HG03103 (cell line): ENCODE measurements at regions not wholly inside any gene's neighbourhood (a gene's known extent, or its start where the extent isn't known, plus 50 kb on each side); places are given as distances from the start of the nearest gene placed in this dataset.

ENCODE experiments used
- ATAC-seq: cut with Tn5 transposase; IDR thresholded peaks from one replicate; pipeline ENCODE4 v1.9.1; 2021; ENCODE audit warnings: low read depth; ENCODE audit not compliant: unreplicated experiment

DNA sequence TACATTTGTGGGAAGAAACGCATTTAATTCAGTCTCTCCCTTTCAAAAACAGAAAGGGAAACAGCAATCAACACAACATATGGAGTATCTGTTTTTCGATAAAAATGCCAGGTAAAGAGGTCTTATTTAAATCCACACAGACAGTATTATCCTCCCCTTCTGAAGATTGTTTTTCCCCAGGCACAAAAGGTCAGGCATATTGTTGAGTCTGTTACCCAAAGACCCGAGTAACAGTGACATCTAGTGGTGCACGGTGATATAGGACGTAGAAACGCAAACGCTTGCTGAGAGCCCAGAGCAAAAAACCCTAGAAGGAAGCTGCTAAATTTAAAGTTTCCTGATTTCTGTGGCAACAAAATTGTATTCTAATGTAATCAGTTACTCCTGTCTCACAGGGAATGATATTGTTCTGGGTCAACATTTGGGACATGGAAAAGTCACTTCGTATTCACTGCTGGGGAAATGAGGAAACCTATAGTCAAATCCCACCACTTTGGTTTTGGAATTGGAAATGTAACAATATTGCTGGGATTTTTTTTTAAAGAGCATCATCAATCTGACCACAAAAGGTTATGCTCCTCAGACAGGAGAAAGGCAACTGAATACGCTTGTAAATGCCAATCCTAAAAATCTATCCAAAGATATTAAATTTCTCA is 312.7 kb upstream of the CCDC54 start:
- peak; percentile 87 for ATAC-seq

GRCh38 chr3:107065094-107065861 is 312.0 kb upstream of the CCDC54 start:
- ATAC-seq = no peak

DNA sequence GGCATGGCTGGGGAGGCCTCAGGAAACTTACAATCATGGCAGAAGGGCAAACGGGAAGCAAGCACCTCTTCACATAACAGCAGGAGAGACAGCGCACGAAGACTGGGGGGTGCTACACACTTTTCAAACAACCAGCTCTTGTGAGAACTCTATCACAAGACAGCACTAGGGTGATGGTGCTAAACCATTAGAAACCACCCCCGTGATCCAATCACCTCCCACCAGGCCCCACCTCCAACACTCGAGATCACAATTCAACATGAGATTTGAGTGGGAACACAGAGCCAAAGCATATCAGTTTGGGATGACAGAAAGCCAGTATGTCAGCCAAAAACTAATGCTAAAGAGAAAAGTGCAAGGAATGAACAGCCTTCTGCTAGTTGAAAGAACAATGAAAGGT is 309.8 kb upstream of the CCDC54 start:
- ATAC-seq = no peak

- no peak for ATAC-seq
These were observed 308.3 kb upstream of the CCDC54 start for GRCh38 chr3:107068980-107069379.

- ATAC-seq = no peak
These were observed 300.3 kb upstream of the CCDC54 start for GRCh38 chr3:107076946-107077345.

DNA sequence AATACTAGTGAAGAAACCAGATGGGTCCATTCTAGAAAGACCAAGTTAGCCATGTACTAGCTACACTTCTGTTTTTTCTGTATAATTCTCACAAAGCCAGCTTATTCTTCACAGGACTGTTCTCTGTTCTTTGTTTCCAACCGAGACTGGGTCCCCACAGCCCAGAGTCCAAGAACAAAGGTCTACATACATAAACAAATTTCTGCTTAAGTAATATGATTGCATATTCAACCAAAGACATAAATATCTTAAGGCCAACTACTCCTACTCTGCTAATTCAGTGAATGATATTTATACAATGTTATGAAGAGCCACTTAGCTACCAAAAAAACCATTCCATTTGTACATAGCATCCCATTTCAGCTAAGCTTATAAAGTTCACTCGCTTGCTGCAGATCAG is 299.8 kb upstream of the CCDC54 start:
- ATAC-seq = no peak

DNA sequence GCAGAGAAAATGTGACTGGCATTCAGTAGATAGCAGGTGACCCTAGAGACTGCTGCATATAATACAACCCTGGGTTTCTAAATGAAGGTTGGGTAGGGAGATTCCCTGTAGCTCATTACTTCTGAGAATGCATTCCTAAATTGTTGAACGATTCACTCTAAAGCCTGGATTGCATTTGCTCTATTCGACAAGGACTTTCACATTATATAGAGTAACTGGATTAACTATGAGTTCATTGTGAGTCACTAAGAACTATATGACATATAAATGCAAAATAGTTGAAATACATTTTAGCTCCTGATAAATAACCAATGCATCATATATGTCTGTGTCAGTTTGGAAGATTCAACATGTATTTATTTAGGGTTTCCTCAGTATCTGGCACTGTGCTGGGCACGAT is 294.7 kb upstream of the CCDC54 start:
- no peak for ATAC-seq

GRCh38 chr3:107085261-107085660 is 292.0 kb upstream of the CCDC54 start:
- no peak for ATAC-seq

- no peak for ATAC-seq
These were observed 285.1 kb upstream of the CCDC54 start for GRCh38 chr3:107092121-107092520.

GRCh38 chr3:107098864-107099263 is 278.4 kb upstream of the CCDC54 start:
- no peak for ATAC-seq

DNA sequence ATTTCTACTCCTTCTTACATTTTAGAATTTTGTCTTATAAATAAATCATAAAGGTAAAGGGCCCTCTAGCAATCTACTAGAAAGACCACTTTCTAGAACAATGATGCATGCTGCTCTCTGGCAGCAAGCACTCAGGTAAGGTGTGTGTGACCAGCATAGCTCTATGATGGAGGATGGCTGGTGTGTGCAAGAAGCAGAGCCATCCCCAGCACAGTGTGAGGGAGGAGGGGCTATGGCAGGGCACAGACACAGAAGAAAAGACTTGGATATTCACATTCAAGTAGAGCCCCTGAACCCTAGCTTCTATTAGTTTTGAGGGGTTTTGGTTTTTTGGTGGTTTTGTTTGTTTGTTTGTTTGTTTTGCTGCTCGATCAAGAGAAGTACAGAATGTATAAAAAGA is 277.1 kb upstream of the CCDC54 start:
- no peak for ATAC-seq

DNA sequence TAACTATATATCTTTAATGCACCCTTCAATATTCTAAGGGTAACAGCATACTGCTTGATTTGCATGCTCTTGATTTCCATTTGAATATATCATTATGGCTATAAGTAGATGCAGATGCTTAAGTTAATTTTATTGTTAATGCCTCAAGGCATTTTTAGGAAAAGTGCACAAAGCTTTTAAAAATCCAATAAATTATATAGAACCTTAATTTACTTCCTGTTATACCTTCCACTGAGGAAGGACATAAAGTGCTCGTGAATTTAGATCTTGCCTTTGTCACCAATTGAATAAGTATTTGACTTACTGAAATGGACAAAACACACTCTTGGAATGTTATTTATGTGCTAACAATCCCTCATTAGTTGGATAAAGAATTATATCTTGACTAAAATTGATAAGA is 276.7 kb upstream of the CCDC54 start:
- no peak for ATAC-seq

DNA sequence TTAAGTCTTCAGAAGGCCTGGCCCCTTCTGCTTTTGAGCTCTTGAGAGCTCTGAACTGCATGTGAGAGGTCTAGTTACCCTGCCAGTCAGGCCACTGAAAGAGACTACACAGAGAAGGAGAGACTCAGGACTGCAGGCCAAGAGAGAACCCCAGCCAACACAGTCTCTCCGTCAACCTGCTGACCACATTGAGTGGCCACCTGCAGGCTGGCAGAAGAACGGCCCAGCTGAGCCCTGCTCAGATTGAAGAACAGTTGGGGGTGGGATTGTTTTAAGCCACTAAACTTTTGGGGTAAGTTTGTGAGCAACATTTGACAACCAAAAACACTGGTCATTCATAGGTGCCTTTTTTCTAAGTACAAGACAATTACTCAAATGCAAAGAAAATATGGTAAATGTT is 273.5 kb upstream of the CCDC54 start:
- no peak for ATAC-seq

- no peak for ATAC-seq
These were observed 270.9 kb upstream of the CCDC54 start for GRCh38 chr3:107106316-107106715.

GRCh38 chr3:107106907-107107306 is 270.3 kb upstream of the CCDC54 start:
- ATAC-seq = no peak

DNA sequence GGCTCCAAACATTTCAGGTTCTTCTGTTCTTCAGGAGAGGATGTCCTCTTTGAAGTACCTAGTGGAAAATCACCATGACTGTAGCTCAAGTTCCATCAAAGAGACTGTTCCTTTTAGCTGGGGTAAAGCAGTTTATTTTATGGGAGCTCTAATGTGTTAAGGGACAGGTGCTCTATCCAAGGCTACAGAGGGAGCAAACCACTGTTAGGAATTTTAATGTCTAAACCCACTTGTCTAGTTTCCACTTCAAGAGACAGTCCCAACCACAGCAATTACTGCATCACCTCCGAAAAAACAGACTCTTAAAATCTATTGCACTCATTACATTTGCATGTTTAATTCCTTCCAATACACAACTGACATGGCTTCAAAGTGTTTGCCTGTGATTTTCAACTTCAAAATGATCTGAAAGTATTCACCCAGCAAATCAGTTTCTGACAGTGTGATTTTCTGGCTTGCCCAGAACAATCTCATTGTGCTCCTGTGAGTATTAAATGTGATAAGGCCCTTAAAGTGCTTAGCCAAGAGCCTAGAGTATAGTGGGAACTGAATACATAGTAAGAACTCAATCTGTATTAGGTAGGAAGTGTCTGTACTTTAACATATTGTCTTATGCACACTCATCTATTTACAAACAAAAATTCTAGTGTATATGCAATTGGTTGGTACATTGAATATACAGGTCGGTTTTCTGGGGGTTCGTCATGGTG is 266.5 kb upstream of the CCDC54 start:
- no peak for ATAC-seq

- ATAC-seq = no peak
These were observed 265.4 kb upstream of the CCDC54 start for GRCh38 chr3:107111872-107112271.

- no peak for ATAC-seq
These were observed 264.9 kb upstream of the CCDC54 start for GRCh38 chr3:107112356-107112755.

- ATAC-seq = no peak
These were observed 261.0 kb upstream of the CCDC54 start for GRCh38 chr3:107116251-107116650.

DNA sequence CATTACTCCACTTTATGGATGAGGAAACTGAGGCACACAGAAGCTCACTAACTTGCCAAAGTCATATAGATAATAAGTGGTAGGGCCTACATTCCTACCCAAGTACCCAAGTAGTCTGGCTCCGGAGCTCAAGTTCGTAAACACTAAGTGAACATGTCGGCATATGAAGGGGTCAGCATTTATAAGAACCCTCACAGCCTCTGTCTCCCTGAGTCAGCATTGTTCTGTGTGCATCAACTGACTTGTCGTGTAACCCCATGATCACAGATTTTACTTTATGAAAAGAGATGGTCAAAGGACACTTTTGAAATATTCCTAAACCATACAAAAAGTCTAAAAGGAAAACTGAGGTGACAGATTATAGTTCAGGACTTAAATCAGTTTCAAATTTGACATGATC is 260.1 kb upstream of the CCDC54 start:
- no peak for ATAC-seq

DNA sequence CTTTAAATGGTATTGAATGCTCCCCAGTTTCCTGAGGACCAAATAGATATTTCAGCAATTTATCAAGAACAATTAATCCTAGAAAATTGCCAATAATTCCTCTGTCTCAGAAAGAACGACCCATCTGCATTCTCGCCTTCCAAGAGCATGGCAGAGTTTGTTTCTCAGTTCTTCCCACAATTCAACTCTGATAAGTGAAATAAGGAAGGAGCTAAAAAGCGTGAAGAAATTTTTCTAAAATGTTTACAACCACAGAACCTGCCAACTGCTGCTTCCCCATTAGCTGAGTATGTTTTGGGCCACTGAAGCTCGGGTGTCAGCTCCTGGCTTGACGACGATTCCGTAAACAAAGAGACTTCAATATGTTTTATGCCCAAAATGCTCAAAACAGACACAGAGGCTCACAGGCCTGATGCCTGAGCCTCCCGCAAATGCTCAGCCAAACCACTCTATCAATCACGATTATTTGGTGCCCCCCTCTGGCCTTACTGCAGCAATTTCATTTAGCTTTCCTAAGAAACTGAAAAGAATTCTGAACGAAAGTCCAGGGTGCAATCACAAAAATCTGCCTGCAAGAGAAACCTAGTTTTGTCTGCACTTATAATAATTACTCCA is 259.2 kb upstream of the CCDC54 start:
- peak; percentile 60 for ATAC-seq
